IMR-90 (cell line): ENCODE measurements at regions not wholly inside any gene's neighbourhood (a gene's known extent, or its start where the extent isn't known, plus 50 kb on each side); places are given as distances from the start of the nearest gene placed in this dataset.

Experiments
- ATAC-seq: fragments of 200-7000 bp; cut with Tn5 transposase; 2 replicates; pipeline ENCODE4 v1.9.1; 2020; ENCODE audit warnings: low read depth, mild to moderate bottlenecking, moderate library complexity
- BruUV-seq: library from RNA; stranded (reverse); fragments of 400-500 nt; replicated peaks from 2 replicates; lab custom pipeline; 2021; lab: Mats Ljungman, UMichigan
- CTCF ChIA-PET: fragments of 300-600 bp; formaldehyde crosslinking; extraction: SDS; loops from one replicate; lab custom pipeline; 2021; ENCODE audit warnings: antibody characterized with exemption; lab: Yijun Ruan, JAX
- POLR2A ChIA-PET: fragments of 300-600 bp; sonication (Branson Sonifier 250); formaldehyde crosslinking; loops from one replicate; lab custom pipeline; 2022; ENCODE audit warnings: antibody characterized with exemption; ENCODE audit not compliant: unreplicated experiment; lab: Charles Lee
- DNase-seq: peaks from one replicate; pipeline ENCODE4 v3.0.0; 2013
- H2AFZ ChIP-seq: replicated peaks from 2 replicates; pipeline ENCODE3; 2013; ENCODE audit warnings: low read length, mild to moderate bottlenecking; ENCODE audit not compliant: poor library complexity
- H2AK5ac ChIP-seq: 2 replicates; pipeline ENCODE4 v1.6.1; 2013; ENCODE audit warnings: low read depth, low read length, inconsistent platforms
- H2AK9ac ChIP-seq: replicated peaks from 2 replicates; pipeline ENCODE3; 2013; ENCODE audit warnings: mild to moderate bottlenecking, low read depth, low read length, moderate library complexity; ENCODE audit not compliant: poor library complexity
- H2BK120ac ChIP-seq: 2 replicates; pipeline ENCODE4 v1.6.1; 2013; ENCODE audit warnings: low read depth, low read length, inconsistent platforms
- H2BK15ac ChIP-seq: 3 replicates; pipeline ENCODE4 v1.6.1; 2013; ENCODE audit warnings: low read depth, low read length, inconsistent platforms
- H2BK20ac ChIP-seq: 2 replicates; pipeline ENCODE4 v1.6.1; 2013; ENCODE audit warnings: low read depth, mild to moderate bottlenecking, inconsistent platforms, low read length, moderate library complexity
- H2BK5ac ChIP-seq: 2 replicates; pipeline ENCODE4 v1.6.1; 2013; ENCODE audit warnings: mild to moderate bottlenecking, low read depth, low read length, inconsistent platforms; ENCODE audit not compliant: poor library complexity, severe bottlenecking
- H3K14ac ChIP-seq: replicated peaks from 2 replicates; pipeline ENCODE4 v1.6.1; 2013; ENCODE audit warnings: low read depth, low read length, inconsistent platforms
- H3K18ac ChIP-seq: 2 replicates; pipeline ENCODE4 v1.6.1; 2013; ENCODE audit warnings: low read depth, low read length, control low read depth
- H3K23ac ChIP-seq: 2 replicates; pipeline ENCODE4 v1.6.1; 2013; ENCODE audit warnings: low read depth, low read length, inconsistent platforms
- H3K27ac ChIP-seq: 2 replicates; pipeline ENCODE4 v1.5.1; 2013; ENCODE audit warnings: mild to moderate bottlenecking, control low read depth, low read length; ENCODE audit not compliant: insufficient read depth
- H3K27me3 ChIP-seq: 2 replicates; pipeline ENCODE4 v1.6.1; 2013; ENCODE audit warnings: low read length; ENCODE audit not compliant: control insufficient read depth, insufficient read depth
- H3K36me3 ChIP-seq: 2 replicates; pipeline ENCODE4 v1.6.1; 2013; ENCODE audit warnings: low read length, mixed read lengths; ENCODE audit not compliant: control insufficient read depth, insufficient read depth
- H3K4ac ChIP-seq: 2 replicates; pipeline ENCODE4 v1.6.1; 2013; ENCODE audit warnings: low read depth, low read length, inconsistent platforms
- H3K4me1 ChIP-seq: 2 replicates; pipeline ENCODE4 v1.6.1; 2013; ENCODE audit warnings: low read length, mixed read lengths; ENCODE audit not compliant: control insufficient read depth, insufficient read depth
- H3K4me2 ChIP-seq: 2 replicates; pipeline ENCODE4 v1.6.1; 2013; ENCODE audit warnings: low read depth, mild to moderate bottlenecking, control low read depth, low read length, moderate library complexity
- H3K4me3 ChIP-seq: 2 replicates; pipeline ENCODE4 v1.5.1; 2013; ENCODE audit warnings: low read depth, mild to moderate bottlenecking, control low read depth, low read length, moderate library complexity; ENCODE audit not compliant: insufficient read depth
- H3K56ac ChIP-seq: 2 replicates; pipeline ENCODE4 v1.6.1; 2013; ENCODE audit warnings: low read length, inconsistent platforms; ENCODE audit not compliant: insufficient read depth; ENCODE audit errors: extremely low read depth
- H3K79me1 ChIP-seq, 2 experiments: 2 replicates each; pipeline ENCODE4 v1.6.1; 2013; ENCODE audit warnings: low read length in 2 of 2, inconsistent platforms in 1 of 2, low read depth in 1 of 2
- H3K9ac ChIP-seq: 2 replicates; pipeline ENCODE4 v1.6.1; 2013; ENCODE audit warnings: low read depth, low read length, control low read depth
- H3K9me1 ChIP-seq: 2 replicates; pipeline ENCODE4 v1.6.1; 2013; ENCODE audit warnings: low read length, inconsistent platforms; ENCODE audit not compliant: insufficient read depth
- H3K9me3 ChIP-seq: 2 replicates; pipeline ENCODE4 v1.6.1; 2013; ENCODE audit warnings: low read length; ENCODE audit not compliant: control insufficient read depth, insufficient read depth
- H4K20me1 ChIP-seq: 2 replicates; pipeline ENCODE4 v1.6.1; 2013; ENCODE audit warnings: low read length, inconsistent platforms; ENCODE audit not compliant: insufficient read depth
- H4K5ac ChIP-seq: 2 replicates; pipeline ENCODE4 v1.6.1; 2013; ENCODE audit warnings: mild to moderate bottlenecking, low read depth, low read length, control low read depth
- H4K8ac ChIP-seq, 2 experiments: 2 replicates each; pipeline ENCODE4 v1.6.1; 2013; ENCODE audit warnings: low read depth in 2 of 2, low read length in 2 of 2, control low read depth in 1 of 2, inconsistent platforms in 1 of 2
- H4K91ac ChIP-seq: 2 replicates; pipeline ENCODE4 v1.6.1; 2013; ENCODE audit warnings: low read depth, low read length, inconsistent platforms; ENCODE audit not compliant: insufficient read depth
- CEBPB ChIP-seq: IDR thresholded peaks from 2 replicates; pipeline ENCODE4 v1.6.1; 2012; ENCODE audit warnings: low read depth, low read length, improper control_type of control experiment
- CTCF ChIP-seq: conservative IDR thresholded peaks from 2 replicates; pipeline ENCODE4 v1.5.1; 2012; ENCODE audit warnings: mild to moderate bottlenecking, low read depth, low read length, improper control_type of control experiment
- MXI1 ChIP-seq: IDR thresholded peaks from 2 replicates; pipeline ENCODE4 v1.6.1; 2012; ENCODE audit warnings: low read depth, mild to moderate bottlenecking, low read length, moderate library complexity, borderline replicate concordance
- WGBS, 2 experiments: methylation state at CpG; one replicate each; pipeline versions ENCODE4 v1.1.5 to v1.1.7; 2013; ENCODE audit warnings: missing lambda C conversion rate in 2 of 2; ENCODE audit not compliant: insufficient read length in 1 of 2; ENCODE audit errors: extremely low coverage in 2 of 2; 5-methylcytosine and 5-hydroxymethylcytosine counted together
- dilution Hi-C: fragments of 300-500 bp; cut with HindIII; formaldehyde crosslinking; loops from one replicate; pipeline ENCODE4 v1.14.3; 2018; ENCODE audit warnings: low sequenced_read_pairs; ENCODE audit not compliant: unreplicated experiment
- in situ Hi-C: fragments of 300-500 bp; cut with MboI; formaldehyde crosslinking; loops from 3 replicates; pipeline ENCODE4 v1.14.3; 2019; ENCODE audit warnings: low sequenced_read_pairs, inconsistent platforms, mixed read lengths
- intact Hi-C: fragments of 100-400 bp; cut with micrococcal nuclease; formaldehyde crosslinking; loops from 2 replicates; pipeline ENCODE4 v1.10.0; 2022

GRCh38 chr3:10594915-10595314, 89.5 kb upstream of the ATP2B2 start:
- no TSS peak for BruUV-seq
- Histone ChIP-seq H2AK9ac (no peak overlapping the region), H2BK5ac (no peak overlapping the region), H3K56ac (no peak overlapping the region), H2AK5ac (no peak overlapping the region), H3K18ac (no peak overlapping the region), H3K4ac (no peak overlapping the region), H3K4me3 (no peak overlapping the region), H2BK15ac (no peak overlapping the region), H3K23ac (no peak overlapping the region), H3K27me3 (no peaks in the 10 kb centered on the region; the same call in none of the 2 replicates), H3K4me1 (no peaks in the 10 kb centered on the region), H3K79me1 (no peaks in the 10 kb centered on the region), H2AFZ (peak overlapping the region; percentile 36), H4K20me1 (no peaks in the 10 kb centered on the region), H3K9me3 (no peaks in the 10 kb centered on the region), H3K4me2 (no peak overlapping the region), H3K27ac (no peak overlapping the region), H3K36me3 (no peaks in the 10 kb centered on the region), H2BK20ac (no peak overlapping the region), H2BK120ac (no peak overlapping the region), H3K14ac (no peak overlapping the region), H4K91ac (no peak overlapping the region), H4K5ac (no peak overlapping the region), H3K9me1 (peaks cover 5% of the 10 kb centered on the region; the same call in 1 of the 2 replicates), H3K9ac (no peak overlapping the region), H4K8ac (no peak overlapping the region)
- ChIA-PET POLR2A (no interaction called here), CTCF (no interaction called here)
- no peak for TF ChIP-seq CEBPB
- TF ChIP-seq CTCF = no peak
- no peak for TF ChIP-seq MXI1
- ATAC-seq (peak; percentile 94), DNase-seq (peak; percentile 53)
- 10% methylated on average over 2 of the region's 8 CpGs; no CpG with 5 or more reads in 1 of the 2 experiments for WGBS, 2 experiments
- dilution Hi-C loops (no loop called here), intact Hi-C loops (no loop called here), in situ Hi-C loops (no loop called here)
